Left lobe of liver (tissue), 2 donors: ENCODE measurements at regions not wholly inside any gene's neighbourhood (a gene's known extent, or its start where the extent isn't known, plus 50 kb on each side); places are given as distances from the start of the nearest gene placed in this dataset.
"Not testable (repeated sequence)": the region's sequence is repeated elsewhere in the genome, so short reads cannot be mapped to it uniquely, and the experiment has no call there.

Experiments used
- ATAC-seq: fragments of 200-7000 bp; cut with Tn5 transposase; one replicate; pipeline ENCODE4 v1.9.1; 2020; ENCODE audit warnings: mild to moderate bottlenecking, moderate library complexity
- DNase-seq: peaks from one replicate; pipeline ENCODE4 v3.0.0-alpha.2; 2020; ENCODE audit warnings: low spot score
- donor health status: DM: no; HTN: no; CAD: no; lungs with moderate emphysema.
- donor health status: DM: no; HTN: yes; CAD: no.

DNA sequence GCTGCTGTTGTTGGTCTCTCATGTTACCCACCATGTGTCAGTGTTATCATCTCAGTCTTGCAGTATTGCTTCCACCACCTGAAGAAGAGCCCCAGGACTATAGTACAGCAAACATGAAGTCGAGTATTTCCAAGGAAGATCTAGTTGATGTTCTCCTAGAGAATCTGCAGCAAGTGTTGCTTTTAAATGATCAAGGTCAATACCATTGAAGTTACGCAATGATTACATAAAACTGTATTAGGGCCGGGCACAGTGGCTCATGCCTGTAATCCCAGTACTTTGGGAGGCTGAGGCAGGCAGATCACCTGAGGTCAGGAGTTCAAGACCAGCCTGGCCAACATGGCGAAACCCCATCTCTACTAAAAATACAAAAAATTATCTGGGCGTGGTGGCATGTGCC lies 173.9 kb downstream of the TJP1 start:
- ATAC-seq = not testable (repeated sequence)

DNA sequence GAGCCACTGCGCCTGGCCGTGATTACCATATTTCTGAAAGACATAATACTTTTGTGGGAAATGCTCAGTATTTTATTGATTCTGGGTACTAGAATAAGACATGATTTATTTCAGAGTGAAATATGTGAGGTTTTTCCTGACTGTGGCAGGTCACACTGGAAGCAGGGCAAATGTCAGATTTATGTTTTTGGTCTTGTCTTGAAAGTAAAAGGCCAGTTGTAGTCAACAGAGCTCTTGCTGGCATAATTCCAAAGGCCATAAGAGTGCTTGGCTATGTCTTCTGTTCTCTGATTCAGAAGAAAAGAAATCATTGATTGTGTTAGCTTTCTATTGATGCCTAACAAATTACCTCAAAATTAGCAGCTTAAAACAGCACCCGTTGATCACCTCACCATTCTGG lies 176.4 kb downstream of the TJP1 start:
- no peak for ATAC-seq
- DNase-seq = no peak

More for the DNA sequence above, 173.9 kb downstream of the TJP1 start:
- not testable (repeated sequence) for DNase-seq

GRCh38 chr15:29644361-29644760 lies 177.9 kb downstream of the TJP1 start:
- not testable (repeated sequence) for ATAC-seq, DNase-seq

GRCh38 chr15:29638781-29639180 lies 183.5 kb downstream of the TJP1 start:
- no peak for ATAC-seq
- DNase-seq = no peak

- ATAC-seq = no peak
- no peak for DNase-seq
Observed at GRCh38 chr15:29638011-29638410, 184.3 kb downstream of the TJP1 start.

DNA sequence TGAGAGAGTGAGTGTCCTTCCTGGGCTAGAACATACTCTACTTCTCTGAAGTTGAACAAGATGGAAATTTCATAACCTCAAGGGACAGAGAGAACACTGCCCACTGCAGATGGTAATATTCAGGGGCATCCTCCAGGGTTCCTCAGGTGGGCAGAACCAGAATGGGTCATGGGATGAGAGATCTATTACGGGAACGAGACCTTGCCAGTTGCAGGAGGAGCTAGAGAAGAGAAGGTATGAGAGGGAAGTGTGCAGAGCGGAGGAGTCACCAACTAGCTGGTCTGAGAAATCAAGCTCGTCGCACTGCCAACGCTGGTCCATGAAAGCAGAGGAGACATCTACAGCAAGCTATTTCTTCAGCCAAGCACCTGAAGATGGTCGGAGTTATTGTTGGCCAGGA lies 184.7 kb downstream of the TJP1 start:
- DNase-seq (no peak), ATAC-seq (no peak)

- ATAC-seq (no peak), DNase-seq (no peak)
Observed at GRCh38 chr15:29636921-29637320, 185.3 kb downstream of the TJP1 start.

DNA sequence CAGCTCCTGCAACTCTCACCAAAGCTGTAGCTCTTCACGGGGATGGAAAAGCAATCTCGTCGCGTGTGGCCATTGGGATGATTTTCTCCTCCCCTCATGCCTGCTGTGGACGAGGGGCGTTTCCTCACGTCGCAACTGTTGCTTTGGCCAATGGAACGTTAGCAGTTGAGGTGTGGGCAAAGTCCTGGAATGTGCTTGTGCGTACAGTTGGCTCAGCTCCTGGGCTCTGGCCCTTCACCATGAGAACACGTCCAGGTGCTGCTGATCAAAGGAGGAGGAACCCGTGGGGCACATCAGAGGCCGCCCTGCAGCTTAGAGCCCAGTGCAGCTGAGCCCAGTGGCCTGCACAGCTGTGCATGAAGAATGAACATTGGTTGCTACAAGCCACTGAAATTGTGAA lies 186.1 kb downstream of the TJP1 start:
- DNase-seq (no peak), ATAC-seq (peak; percentile 74)

- DNase-seq (no peak), ATAC-seq (no peak)
Observed at GRCh38 chr15:29635513-29636098, 186.7 kb downstream of the TJP1 start.

- ATAC-seq (no peak), DNase-seq (no peak)
Observed at GRCh38 chr15:29633971-29634370, 188.3 kb downstream of the TJP1 start.

- ATAC-seq (no peak), DNase-seq (no peak)
Observed at GRCh38 chr15:29632671-29633406, 189.4 kb downstream of the TJP1 start.

DNA sequence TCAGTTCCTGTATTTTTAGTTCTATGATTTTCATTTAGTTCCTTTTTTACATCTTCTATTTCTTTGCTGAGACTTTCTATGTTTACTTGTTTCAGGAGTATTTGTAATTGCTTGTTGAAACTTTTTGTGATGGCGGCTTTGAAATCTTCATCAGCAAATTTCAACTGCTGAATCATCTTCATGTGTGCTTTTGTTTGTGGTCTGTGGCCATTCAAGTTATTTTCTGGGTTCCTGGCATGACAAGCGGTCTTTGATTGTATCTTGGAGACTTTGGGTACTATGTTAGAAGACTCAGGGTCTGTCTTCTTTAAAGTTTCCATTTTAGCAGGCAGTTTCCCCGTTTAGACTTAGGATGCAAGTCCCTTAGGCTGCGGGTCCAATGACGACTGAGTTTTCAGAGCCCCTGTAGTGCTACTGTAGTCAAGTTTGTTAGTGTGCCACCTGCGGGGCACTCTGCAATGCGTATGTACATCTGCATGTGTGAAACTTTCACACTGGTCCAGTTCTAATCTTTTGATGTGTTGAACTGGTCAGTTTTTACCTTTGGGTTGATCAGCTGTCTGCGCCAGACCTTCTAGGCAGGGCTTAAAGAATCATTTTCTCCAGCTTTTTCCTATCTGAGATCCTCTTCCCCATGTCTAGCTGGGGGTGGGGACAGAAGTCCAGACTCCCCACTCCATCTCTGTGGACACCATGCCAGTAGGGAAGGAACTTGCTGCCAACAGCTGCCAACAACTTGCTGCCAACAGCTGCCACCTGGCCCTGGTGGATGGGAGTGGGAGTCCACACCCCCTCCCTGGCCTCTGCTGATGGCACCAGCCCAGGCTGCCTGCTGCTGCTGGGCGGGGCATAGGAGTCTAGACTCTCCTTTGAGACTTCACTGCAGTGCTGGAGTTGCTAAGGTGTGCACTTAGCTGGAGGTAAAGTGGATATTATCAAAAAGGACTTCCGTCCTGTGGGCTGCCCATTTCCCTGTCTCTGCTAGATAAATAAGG lies 190.9 kb downstream of the TJP1 start:
- no peak for ATAC-seq

DNA sequence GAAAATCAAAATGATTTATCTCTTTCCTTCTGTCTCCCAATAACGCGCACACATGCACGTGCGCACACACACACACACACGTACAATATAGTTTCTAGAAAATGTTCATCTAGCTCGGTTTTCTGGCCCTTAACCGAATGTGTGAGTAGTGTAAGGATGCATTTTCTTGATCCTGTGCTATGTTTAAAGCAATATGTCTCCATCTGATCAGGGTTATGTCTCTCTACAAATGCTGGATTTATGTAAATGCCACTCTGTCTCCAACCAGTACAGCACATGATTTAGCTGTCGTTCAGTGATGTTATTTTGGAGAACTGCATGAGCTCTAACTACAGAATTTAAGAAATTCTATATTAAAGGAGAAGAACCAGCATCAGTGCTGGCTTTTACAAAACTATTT lies 198.0 kb downstream of the TJP1 start:
- DNase-seq (no peak), ATAC-seq (no peak)

More for the DNA sequence above, 190.9 kb downstream of the TJP1 start:
- DNase-seq = no peak

- no peak for DNase-seq
- ATAC-seq = no peak
Observed at GRCh38 chr15:29623116-29623639, 199.1 kb downstream of the TJP1 start.

DNA sequence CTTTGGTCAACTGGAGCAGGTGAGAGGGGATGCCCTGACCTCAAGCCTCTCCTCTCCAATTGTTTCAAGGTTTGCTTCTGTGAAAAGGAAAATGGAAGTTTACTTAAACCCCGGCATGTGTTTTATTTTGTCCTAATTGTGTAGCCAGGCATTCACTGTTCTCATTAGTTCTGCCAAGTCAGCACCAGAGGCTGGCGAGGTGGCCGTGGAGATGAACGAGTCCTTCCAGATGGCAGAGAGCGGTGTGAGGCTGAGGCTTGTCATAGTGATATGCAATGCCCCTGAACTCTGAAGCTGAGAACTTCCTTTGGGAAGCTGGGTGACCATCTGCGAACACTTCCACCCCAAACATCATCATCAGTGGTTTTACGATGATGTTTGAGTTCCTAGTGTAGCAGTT lies 199.6 kb downstream of the TJP1 start:
- ATAC-seq (no peak), DNase-seq (no peak)

DNA sequence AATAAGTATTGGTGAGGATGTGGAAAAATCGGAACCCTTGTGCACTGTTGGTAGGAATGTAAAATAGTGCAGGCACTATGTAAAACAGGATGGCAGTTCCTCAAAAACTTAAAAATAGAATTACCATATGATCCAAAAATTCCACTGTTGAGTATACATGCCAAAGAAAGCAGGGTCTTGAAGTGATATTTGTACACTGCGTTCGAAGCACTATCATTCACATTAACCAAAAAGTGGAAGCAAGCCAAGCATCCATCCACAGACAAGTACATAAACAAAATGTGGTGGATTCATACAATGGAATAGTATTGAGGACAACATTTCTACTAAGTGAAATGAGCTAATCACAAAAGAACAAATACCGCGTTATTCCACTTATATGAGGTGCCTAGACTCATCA lies 200.7 kb downstream of the TJP1 start:
- ATAC-seq (no peak), DNase-seq (no peak)

- ATAC-seq (no peak), DNase-seq (no peak)
Observed at GRCh38 chr15:29618586-29618985, 203.7 kb downstream of the TJP1 start.

- no peak for ATAC-seq
- no peak for DNase-seq
Observed at GRCh38 chr15:29616512-29616911, 205.8 kb downstream of the TJP1 start.

DNA sequence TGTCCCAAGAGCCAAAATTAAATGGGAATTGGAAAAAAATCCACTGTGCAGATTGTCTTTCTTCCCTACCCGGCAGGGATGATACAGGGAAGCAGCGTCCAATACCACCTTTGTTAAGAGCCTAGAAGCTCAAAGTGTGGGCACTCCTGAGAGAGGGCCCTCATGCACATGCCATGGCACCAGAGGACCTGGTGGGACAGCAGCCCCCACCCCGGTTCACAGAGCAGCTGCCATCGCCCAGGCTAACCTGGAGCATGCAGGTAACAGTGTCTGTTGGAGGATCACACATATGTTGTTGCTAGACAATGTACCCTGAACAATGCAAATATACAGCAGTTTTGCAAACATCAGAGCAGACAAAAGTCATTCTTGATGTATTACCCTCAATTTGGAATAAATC lies 206.5 kb downstream of the TJP1 start:
- DNase-seq (no peak), ATAC-seq (no peak)

- ATAC-seq = no peak
Observed at GRCh38 chr15:29613951-29614382, 208.3 kb downstream of the TJP1 start.

DNA sequence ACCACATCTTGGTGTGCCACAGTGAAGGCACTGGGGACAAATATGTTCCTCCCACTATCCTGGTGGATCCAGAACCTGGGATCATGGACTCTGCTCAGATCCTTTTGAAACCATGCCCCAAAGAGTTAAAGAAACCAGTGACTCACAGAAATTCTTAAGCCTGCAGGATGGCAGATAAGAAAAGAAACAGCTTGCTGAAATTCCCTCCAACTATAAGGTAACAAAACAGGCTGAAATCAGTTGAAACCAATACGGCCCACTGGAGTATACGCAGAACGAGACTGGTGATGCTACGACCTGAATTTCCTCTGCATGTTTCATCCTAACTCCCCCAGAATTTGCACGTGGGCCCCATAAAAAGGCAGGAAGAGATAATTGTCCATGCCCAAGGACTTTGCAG lies 209.6 kb downstream of the TJP1 start:
- no peak for ATAC-seq
- DNase-seq = no peak

More at GRCh38 chr15:29613951-29614382, 208.3 kb downstream of the TJP1 start:
- no peak for DNase-seq
